HG02840 (cell line): ENCODE measurements at regions not wholly inside any gene's neighbourhood (a gene's known extent, or its start where the extent isn't known, plus 50 kb on each side); places are given as distances from the start of the nearest gene placed in this dataset.
"Not testable (repeated sequence)": the region's sequence is repeated elsewhere in the genome, so short reads cannot be mapped to it uniquely, and the experiment has no call there.

ENCODE experiments used
- ATAC-seq: cut with Tn5 transposase; IDR thresholded peaks from one replicate; pipeline ENCODE4 v1.9.1; 2021; ENCODE audit warnings: mild to moderate bottlenecking, moderate library complexity, moderate number of reproducible peaks; ENCODE audit not compliant: unreplicated experiment, low FRiP score

- ATAC-seq = no peak
Measured at GRCh38 chrX:130467936-130468335, 66.1 kb downstream of the RBMX2 start.

GRCh38 chrX:130468395-130468923 is 66.7 kb downstream of the RBMX2 start:
- no peak for ATAC-seq

DNA sequence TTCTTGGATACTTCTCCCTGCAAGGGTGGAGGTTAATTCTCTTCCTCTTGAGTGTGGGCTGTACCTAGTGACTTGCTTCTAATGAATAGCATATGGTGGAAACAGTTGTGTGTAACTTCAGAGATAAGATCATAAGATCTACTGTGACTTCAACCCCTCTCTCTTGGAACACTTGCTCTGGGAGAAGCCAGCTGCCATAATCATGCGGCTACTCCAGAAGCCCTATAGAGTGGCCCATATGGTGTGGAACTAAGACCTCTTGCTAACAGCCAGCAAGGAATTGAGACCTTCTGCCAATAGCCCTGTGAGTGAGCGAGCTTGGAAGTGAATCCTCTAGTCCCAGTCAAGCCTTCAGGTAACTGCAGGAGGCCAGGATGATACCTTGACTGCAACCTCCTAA is 81.1 kb downstream of the RBMX2 start:
- ATAC-seq = no peak

GRCh38 chrX:130485870-130486269 is 84.1 kb downstream of the RBMX2 start:
- no peak for ATAC-seq

DNA sequence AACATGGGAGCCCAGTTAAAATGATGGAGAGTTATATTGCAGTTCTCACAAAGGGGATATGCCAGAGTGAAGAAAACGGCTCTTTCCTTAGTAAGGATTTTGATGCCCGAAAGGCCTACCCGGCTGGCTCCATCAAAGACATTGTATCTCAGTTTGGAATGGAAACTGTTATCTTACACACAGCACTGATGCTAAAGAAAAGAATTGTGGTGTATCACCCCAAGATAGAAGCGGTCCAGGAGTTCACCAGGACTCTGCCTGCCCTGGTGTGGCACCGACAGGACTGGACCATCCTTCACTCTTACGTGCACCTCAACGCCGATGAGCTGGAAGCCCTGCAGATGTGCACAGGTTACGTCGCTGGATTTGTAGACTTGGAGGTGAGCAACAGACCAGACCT is 93.7 kb downstream of the RBMX2 start:
- not testable (repeated sequence) for ATAC-seq

DNA sequence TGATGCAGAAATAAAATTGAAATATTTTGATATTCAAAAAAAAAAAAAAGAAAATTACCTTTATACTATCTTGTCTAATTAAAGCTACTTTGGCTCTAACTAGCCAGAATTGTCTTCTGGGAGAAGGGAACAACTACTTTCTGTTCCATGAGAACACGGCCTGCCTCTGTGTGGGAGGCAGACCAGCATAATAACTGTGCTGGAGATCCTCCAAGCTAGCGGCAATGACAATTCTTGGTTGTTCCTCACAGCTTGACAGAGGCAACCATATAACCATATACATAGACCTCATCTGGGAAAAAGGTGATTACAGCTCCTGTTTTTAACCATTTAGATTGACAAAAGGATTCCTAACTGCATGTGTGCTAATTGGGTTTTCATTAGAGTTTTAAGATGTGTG is 95.7 kb downstream of the RBMX2 start:
- ATAC-seq = no peak

- no peak for ATAC-seq
Measured at GRCh38 chrX:130498653-130499274, 97.0 kb downstream of the RBMX2 start.

DNA sequence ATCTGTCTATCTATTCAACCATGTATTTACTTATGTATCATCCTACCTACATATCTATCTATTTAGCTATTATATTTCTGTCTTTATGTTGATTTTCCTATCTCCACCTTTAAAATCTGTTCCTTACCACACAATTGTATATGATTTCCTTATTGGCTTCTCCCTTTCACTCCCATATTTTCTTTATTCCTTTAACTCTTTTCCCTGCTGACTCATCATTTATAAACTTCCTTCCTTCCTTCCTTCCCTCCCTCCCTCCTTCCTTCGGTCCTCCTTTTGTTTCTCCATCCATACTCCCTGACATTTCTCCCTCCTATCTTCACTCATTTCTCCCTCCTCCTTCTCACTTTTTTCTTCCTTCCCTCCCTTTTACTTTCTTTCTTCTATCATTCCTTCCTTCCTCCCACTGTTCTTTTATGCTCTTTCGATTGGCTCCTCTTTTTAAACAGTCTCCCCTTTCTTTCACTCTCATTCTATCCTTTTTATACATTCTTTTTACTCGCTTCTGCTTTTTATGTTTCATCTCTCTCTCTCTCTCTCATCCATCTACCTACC is 100.3 kb downstream of the RBMX2 start:
- no peak for ATAC-seq

DNA sequence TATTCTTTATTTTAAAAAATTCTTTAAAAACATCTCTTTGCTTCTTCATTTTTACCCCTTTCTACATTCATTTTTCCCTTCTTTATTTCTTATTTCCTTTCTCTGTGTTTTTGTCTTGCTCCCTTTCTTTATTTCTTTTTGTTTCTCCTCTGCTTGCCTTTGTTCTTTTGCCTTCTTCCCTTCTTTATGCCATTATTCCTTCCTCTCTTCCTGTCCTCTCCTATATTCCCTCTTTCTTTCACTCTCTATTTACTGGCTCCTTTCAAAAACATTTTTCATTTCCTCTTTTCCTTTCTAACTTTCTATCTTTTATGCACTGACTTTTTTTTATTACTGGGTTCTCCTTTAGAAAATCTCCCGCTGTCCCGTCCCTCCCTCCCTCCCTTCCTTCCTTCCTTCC is 102.2 kb downstream of the RBMX2 start:
- ATAC-seq = no peak

GRCh38 chrX:130507015-130507414 is 105.2 kb downstream of the RBMX2 start:
- no peak for ATAC-seq

DNA sequence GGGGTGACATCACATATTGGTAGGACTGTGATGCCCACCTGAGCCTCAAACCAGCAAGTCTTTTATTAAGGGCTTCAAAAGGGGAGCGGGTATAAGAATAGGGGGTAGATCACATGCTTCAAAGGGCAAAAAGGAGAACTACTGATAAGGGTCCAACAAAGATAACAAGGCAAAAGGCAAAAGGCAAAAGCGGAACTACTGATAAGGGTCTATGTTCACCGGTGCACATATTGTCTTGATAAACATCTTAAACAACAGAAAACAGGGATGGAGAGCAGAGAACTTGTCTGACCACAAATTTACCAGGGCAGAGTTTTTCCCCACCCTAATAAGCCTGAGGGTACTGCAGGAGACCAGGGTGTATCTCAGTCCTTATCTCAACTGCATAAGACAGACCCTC is 110.7 kb downstream of the RBMX2 start:
- not testable (repeated sequence) for ATAC-seq

- no peak for ATAC-seq
Measured at GRCh38 chrX:130516123-130516522, 114.3 kb downstream of the RBMX2 start.

- no peak for ATAC-seq
Measured at GRCh38 chrX:130523460-130524394, 121.9 kb downstream of the RBMX2 start.

GRCh38 chrX:130524476-130525194 is 122.8 kb downstream of the RBMX2 start:
- ATAC-seq = no peak

DNA sequence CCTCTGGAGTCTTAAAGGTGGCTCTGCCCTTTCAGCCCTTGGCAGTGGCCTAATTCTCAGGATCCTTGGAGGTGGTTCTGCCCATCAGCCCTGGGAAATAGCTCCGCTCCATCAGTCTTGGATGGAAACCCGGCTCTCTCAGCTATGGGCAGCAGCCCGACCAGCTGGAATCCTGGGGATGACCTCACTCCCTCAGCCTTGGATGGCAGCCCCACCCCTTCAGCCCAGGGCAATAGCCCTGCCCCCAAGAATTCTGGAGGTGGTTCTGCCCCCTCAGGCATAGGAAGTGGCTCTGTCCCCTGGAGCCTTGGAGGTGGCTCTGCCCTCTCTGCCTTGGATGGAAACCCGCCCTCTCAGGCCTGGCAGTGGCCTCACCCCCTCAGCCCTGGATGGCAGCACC is 127.7 kb downstream of the RBMX2 start:
- ATAC-seq = no peak

DNA sequence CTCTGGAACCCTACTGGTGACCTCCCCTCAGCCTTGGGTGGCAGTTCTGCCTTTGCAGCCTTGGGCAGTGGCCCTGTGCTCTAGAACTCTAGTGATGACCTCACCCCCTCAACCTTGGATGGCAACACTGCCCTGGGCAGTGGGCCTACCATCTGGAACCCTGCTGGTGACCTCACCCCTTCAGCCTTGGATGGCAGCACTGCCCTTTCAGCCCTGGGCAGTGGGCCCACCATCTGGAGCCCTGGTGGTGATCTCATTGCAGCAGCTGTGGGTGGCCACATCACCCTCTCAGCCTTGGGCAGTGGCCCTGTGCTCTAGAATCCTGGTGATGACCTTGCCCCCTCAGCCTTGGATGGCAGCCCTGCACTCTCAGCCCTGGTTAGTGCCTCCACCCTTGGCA is 129.3 kb downstream of the RBMX2 start:
- no peak for ATAC-seq

DNA sequence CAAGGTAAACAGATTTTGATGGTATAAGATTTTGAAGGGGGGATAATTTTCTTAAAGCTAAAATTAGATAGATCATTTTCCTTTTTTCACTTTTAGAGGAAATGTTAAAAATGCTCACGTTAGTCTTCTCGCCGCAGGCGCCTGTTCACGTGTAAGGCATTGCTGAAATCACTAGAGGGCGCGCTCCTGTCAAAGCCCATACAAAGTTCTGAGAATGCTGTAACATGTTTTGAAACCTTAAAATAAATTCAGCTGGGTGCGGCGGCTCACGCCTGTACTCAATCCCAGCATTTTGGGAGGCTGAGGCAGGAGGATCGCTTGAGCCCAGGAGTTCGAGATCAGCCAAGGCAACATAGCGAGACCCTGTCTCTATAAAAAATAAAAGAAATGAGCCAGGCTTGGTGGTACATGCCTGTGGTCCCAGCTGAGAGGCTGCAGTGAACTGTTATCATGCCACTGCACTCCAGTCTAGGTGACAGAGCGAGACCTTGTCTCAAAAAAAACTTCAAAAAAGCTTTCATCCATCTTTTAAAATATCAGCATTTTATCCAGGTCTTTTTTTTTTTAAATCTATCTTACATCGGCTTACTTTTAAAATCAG is 138.0 kb downstream of the RBMX2 start:
- no peak for ATAC-seq

- ATAC-seq = no peak
Measured at GRCh38 chrX:130543603-130544325, 142.0 kb downstream of the RBMX2 start.

DNA sequence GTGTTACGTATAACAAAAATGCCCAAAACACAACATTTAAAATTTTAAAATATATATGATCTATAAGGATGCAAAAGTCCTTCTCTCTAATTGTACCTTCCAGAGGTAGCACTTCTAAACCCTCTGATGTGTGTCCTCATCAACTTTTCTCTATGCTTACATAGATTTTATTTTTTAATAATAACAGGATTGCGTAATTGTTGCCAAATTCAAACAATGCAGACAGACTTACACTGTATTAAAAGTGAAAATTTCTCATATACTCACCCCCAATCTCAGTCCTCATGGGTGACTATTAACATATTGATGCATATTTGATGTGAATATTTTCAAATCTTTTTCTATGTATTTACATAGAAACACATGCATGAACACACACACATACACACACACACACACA is 144.0 kb downstream of the RBMX2 start:
- ATAC-seq = no peak

DNA sequence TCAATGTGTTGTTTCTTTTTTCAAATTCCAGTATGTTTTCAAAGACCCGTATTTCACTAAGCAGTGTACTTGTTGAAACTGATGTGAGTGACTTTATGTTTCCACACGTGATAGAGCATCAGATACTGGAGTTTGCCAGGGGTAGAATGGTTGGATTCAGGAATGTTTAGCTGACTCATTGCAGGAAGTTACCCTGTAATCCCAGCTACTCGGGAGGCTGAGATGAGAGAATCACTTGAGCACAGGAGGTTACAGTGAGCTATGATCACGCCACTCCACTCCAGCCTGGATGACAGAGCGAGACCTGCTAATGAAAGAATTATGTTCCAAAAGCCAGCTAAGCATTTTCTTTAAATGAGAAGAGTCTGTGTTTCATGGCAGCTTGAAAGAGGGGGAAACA is 147.6 kb downstream of the RBMX2 start:
- ATAC-seq = not testable (repeated sequence)
